HG02981 (cell line): ENCODE measurements at regions not wholly inside any gene's neighbourhood (a gene's known extent, or its start where the extent isn't known, plus 50 kb on each side); places are given as distances from the start of the nearest gene placed in this dataset.
"Not testable (repeated sequence)": the region's sequence is repeated elsewhere in the genome, so short reads cannot be mapped to it uniquely, and the experiment has no call there.

Experiments used
- ATAC-seq: cut with Tn5 transposase; IDR thresholded peaks from one replicate; pipeline ENCODE4 v1.9.1; 2021; ENCODE audit warnings: mild to moderate bottlenecking, moderate library complexity; ENCODE audit not compliant: unreplicated experiment

- ATAC-seq = no peak
Observed at GRCh38 chr13:74272826-74273225, 138.6 kb upstream of the KLF12 start.

GRCh38 chr13:74270018-74270417, 135.8 kb upstream of the KLF12 start:
- no peak for ATAC-seq

GRCh38 chr13:74266861-74267260, 132.7 kb upstream of the KLF12 start:
- no peak for ATAC-seq

GRCh38 chr13:74266309-74266708, 132.1 kb upstream of the KLF12 start:
- no peak for ATAC-seq

GRCh38 chr13:74264333-74264732, 130.1 kb upstream of the KLF12 start:
- ATAC-seq = no peak

GRCh38 chr13:74260420-74260819, 126.2 kb upstream of the KLF12 start:
- not testable (repeated sequence) for ATAC-seq

GRCh38 chr13:74259641-74260040, 125.4 kb upstream of the KLF12 start:
- no peak for ATAC-seq

GRCh38 chr13:74258961-74259360, 124.8 kb upstream of the KLF12 start:
- no peak for ATAC-seq

GRCh38 chr13:74256969-74257368, 122.8 kb upstream of the KLF12 start:
- ATAC-seq = no peak

- ATAC-seq = no peak
Observed at GRCh38 chr13:74253161-74253560, 119.0 kb upstream of the KLF12 start.

GRCh38 chr13:74251778-74252519, 117.7 kb upstream of the KLF12 start:
- no peak for ATAC-seq

GRCh38 chr13:74250738-74251190, 116.6 kb upstream of the KLF12 start:
- no peak for ATAC-seq

GRCh38 chr13:74248477-74248876, 114.3 kb upstream of the KLF12 start:
- no peak for ATAC-seq

- no peak for ATAC-seq
Observed at GRCh38 chr13:74246487-74246886, 112.3 kb upstream of the KLF12 start.

- ATAC-seq = no peak
Observed at GRCh38 chr13:74243637-74244526, 109.7 kb upstream of the KLF12 start.

- ATAC-seq = not testable (repeated sequence)
Observed at GRCh38 chr13:74241343-74241742, 107.1 kb upstream of the KLF12 start.

GRCh38 chr13:74230984-74231501, 96.8 kb upstream of the KLF12 start:
- ATAC-seq = no peak

GRCh38 chr13:74229242-74229641, 95.0 kb upstream of the KLF12 start:
- ATAC-seq = no peak

GRCh38 chr13:74227476-74228158, 93.4 kb upstream of the KLF12 start:
- no peak for ATAC-seq

- no peak for ATAC-seq
Observed at GRCh38 chr13:74226791-74227475, 92.7 kb upstream of the KLF12 start.

- no peak for ATAC-seq
Observed at GRCh38 chr13:74221752-74222151, 87.5 kb upstream of the KLF12 start.
